Transverse colon (tissue), 4 donors: ENCODE measurements at regions not wholly inside any gene's neighbourhood (a gene's known extent, or its start where the extent isn't known, plus 50 kb on each side); places are given as distances from the start of the nearest gene placed in this dataset.

Experiments
- DNase-seq: peaks from one replicate; pipeline ENCODE4 v3.0.0-alpha.2; 2019
- H3K27ac ChIP-seq, 4 donors: fragments of 200-600 bp; sonication (generic); 2 replicates each; pipeline ENCODE4 v1.5.1; 2016 to 2018; ENCODE audit warnings: inconsistent platforms in 4 of 4
- H3K27me3 ChIP-seq: fragments of 200-600 bp; sonication (generic); 2 replicates; pipeline ENCODE4 v1.5.1; 2017; ENCODE audit warnings: inconsistent platforms
- H3K36me3 ChIP-seq, 4 donors: fragments of 200-600 bp; sonication (generic); 2 replicates each; pipeline ENCODE4 v1.5.1; 2017 to 2019; ENCODE audit warnings: inconsistent platforms in 4 of 4
- H3K4me1 ChIP-seq, 4 donors: fragments of 200-600 bp; sonication (generic); 2 replicates each; pipeline ENCODE4 v1.5.1; 2017 to 2020; ENCODE audit warnings: inconsistent platforms in 4 of 4
- H3K4me3 ChIP-seq, 4 donors: fragments of 200-600 bp; sonication (generic); 1 replicate in 1 of 4; 2 replicates in 3 of 4; pipeline versions ENCODE4 v1.5.1 to v1.6.1; 2017 to 2019; ENCODE audit warnings: inconsistent platforms in 4 of 4
- H3K9me3 ChIP-seq, 2 donors: fragments of 200-600 bp; sonication (generic); 2 replicates each; pipeline ENCODE4 v1.5.1; 2017 to 2019; ENCODE audit warnings: inconsistent platforms in 2 of 2
- CTCF ChIP-seq, 5 experiments: fragments of 200-600 bp in 3 of 5; fragments of 450-650 bp in 2 of 5; sonication (generic) in 3 of 5; IDR thresholded peaks; 1 replicate in 2 of 5; 2 replicates in 3 of 5; pipeline ENCODE4 v1.5.1; 2016 to 2017; ENCODE audit warnings: antibody characterized with exemption in 5 of 5, inconsistent platforms in 3 of 5, mild to moderate bottlenecking in 2 of 5, moderate library complexity in 1 of 5
- EP300 ChIP-seq: sonication (generic); formaldehyde crosslinking; IDR thresholded peaks from one replicate; pipeline ENCODE4 v1.6.1; 2017; ENCODE audit warnings: antibody characterized with exemption, low read depth
- POLR2A ChIP-seq: fragments of 450-650 bp; IDR thresholded peaks from one replicate; pipeline ENCODE4 v1.6.1; 2016; ENCODE audit warnings: antibody characterized with exemption, mild to moderate bottlenecking, moderate library complexity
- POLR2AphosphoS5 ChIP-seq, 3 donors: sonication (generic); formaldehyde crosslinking; IDR thresholded peaks; one replicate each; pipeline ENCODE4 v1.6.1; 2016; ENCODE audit warnings: antibody characterized with exemption in 3 of 3
- WGBS, 2 donors: methylation state at CpG; one replicate each; pipeline ENCODE4 v1.1.5; 2018; ENCODE audit warnings: low coverage in 1 of 2; 5-methylcytosine and 5-hydroxymethylcytosine counted together
- in situ Hi-C, 4 donors: fragments of 200-750 bp; cut with MboI; loops; one replicate each; pipeline versions ENCODE4 v1.15.0 to v1.15.1; 2017; ENCODE audit warnings: low sequenced_read_pairs in 3 of 4, low pct_ligation_motif_present in 1 of 4, low pct_unique_long_range_greater_than_20kb in 1 of 4
- intact Hi-C: fragments of 100-400 bp; cut with DNase I; formaldehyde crosslinking; loops from one replicate; pipeline ENCODE4 v1.15.1; 2023; ENCODE audit warnings: low total_unique reads

- intact Hi-C loops (no loop called here), in situ Hi-C loops (no loop called here)
- no peaks in the 10 kb centered on the region for H3K4me1 ChIP-seq
- TF ChIP-seq CTCF (IDR thresholded peaks at IDR 0.05): no peak
- no peak for TF ChIP-seq EP300
- TF ChIP-seq POLR2A: no peak
- no peak for TF ChIP-seq POLR2AphosphoS5 (IDR thresholded peaks at IDR 0.05)
- WGBS, 2 donors: 63 to 65% methylated on average over 1 to 3 of the region's 3 CpGs
- no peaks in the 10 kb centered on the region for H3K27me3 ChIP-seq
- H3K4me3 ChIP-seq: no peak overlapping the region
- DNase-seq: no peak
- H3K9me3 ChIP-seq: peaks cover 5 to 12% of the 10 kb centered on the region in 2 donors
- H3K36me3 ChIP-seq: no peaks in the 10 kb centered on the region
- H3K27ac ChIP-seq: no peak overlapping the region
Measured at GRCh38 chr21:22842875-22843274, 1844.7 kb downstream of the NCAM2 start.

GRCh38 chr21:22855581-22855980, 1857.4 kb downstream of the NCAM2 start:
- 83 to 94% methylated on average over 1 of the region's 1 CpG for WGBS, 2 donors

GRCh38 chr21:22871692-22872091, 1873.5 kb downstream of the NCAM2 start:
- no peak for DNase-seq
- 89 to 91% methylated on average over 4 of the region's 4 CpGs for WGBS, 2 donors
- in situ Hi-C loops: no loop called here
- intact Hi-C loops: no loop called here
- H3K9me3 ChIP-seq: no peaks in the 10 kb centered on the region
- H3K27me3 ChIP-seq: no peaks in the 10 kb centered on the region
- H3K4me3 ChIP-seq: no peak overlapping the region
- no peak for TF ChIP-seq POLR2A
- TF ChIP-seq POLR2AphosphoS5 (IDR thresholded peaks at IDR 0.05): no peak
- TF ChIP-seq EP300: no peak
- TF ChIP-seq CTCF (IDR thresholded peaks at IDR 0.05): no peak
- H3K27ac ChIP-seq: no peak overlapping the region
- no peaks in the 10 kb centered on the region for H3K4me1 ChIP-seq
- no peaks in the 10 kb centered on the region for H3K36me3 ChIP-seq

More at GRCh38 chr21:22855581-22855980, 1857.4 kb downstream of the NCAM2 start:
- DNase-seq: no peak
- no peaks in the 10 kb centered on the region for H3K9me3 ChIP-seq
- H3K4me1 ChIP-seq: no peaks in the 10 kb centered on the region
- intact Hi-C loops (no loop called here), in situ Hi-C loops (no loop called here)
- TF ChIP-seq EP300: no peak
- TF ChIP-seq POLR2A: no peak
- no peak for TF ChIP-seq CTCF (IDR thresholded peaks at IDR 0.05)
- TF ChIP-seq POLR2AphosphoS5 (IDR thresholded peaks at IDR 0.05): no peak
- H3K27ac ChIP-seq: no peak overlapping the region
- no peak overlapping the region for H3K4me3 ChIP-seq
- no peaks in the 10 kb centered on the region for H3K36me3 ChIP-seq
- H3K27me3 ChIP-seq: no peaks in the 10 kb centered on the region

GRCh38 chr21:22880573-22880972, 1882.4 kb downstream of the NCAM2 start:
- Histone ChIP-seq H3K27me3 (no peaks in the 10 kb centered on the region), H3K4me1 (no peaks in the 10 kb centered on the region), H3K27ac (no peak overlapping the region), H3K9me3 (peaks cover 0 to 3% of the 10 kb centered on the region in 2 donors), H3K36me3 (no peaks in the 10 kb centered on the region), H3K4me3 (no peak overlapping the region)
- 59 to 89% methylated on average over 1 of the region's 1 CpG for WGBS, 2 donors
- TF ChIP-seq EP300 (no peak), POLR2AphosphoS5 (IDR thresholded peaks at IDR 0.05) (no peak), CTCF (IDR thresholded peaks at IDR 0.05) (no peak), POLR2A (no peak)
- intact Hi-C loops (no loop called here), in situ Hi-C loops (no loop called here)
- no peak for DNase-seq
